GM12878 (cell line): ENCODE measurements at regions not wholly inside any gene's neighbourhood (a gene's known extent, or its start where the extent isn't known, plus 50 kb on each side); places are given as distances from the start of the nearest gene placed in this dataset.

Experiments
- ATF7 ChIP-seq: fragments of 450-650 bp; IDR thresholded peaks from 2 replicates; pipeline ENCODE4 v1.6.1; 2016; ENCODE audit warnings: low read depth, mild to moderate bottlenecking
- MYB ChIP-seq: fragments of 150-350 bp; IDR thresholded peaks from 2 replicates; pipeline ENCODE4 v1.6.1; 2014; ENCODE audit warnings: mild to moderate bottlenecking, low read depth, low read length, borderline replicate concordance
- PKNOX1 ChIP-seq: fragments of 450-650 bp; IDR thresholded peaks from 2 replicates; pipeline ENCODE4 v1.6.1; 2016; ENCODE audit warnings: mild to moderate bottlenecking
- RBBP5 ChIP-seq: fragments of 200-600 bp; sonication (generic); conservative IDR thresholded peaks from 2 replicates; pipeline ENCODE4 v1.6.1; 2016
- SRF ChIP-seq, 2 experiments: IDR thresholded peaks; 2 replicates each; pipeline ENCODE4 v1.6.1; 2011; ENCODE audit warnings: low read depth in 2 of 2, low read length in 2 of 2, mild to moderate bottlenecking in 1 of 2, moderate library complexity in 1 of 2
- SUPT20H ChIP-seq: IDR thresholded peaks from 2 replicates; pipeline ENCODE4 v1.6.1; 2011; ENCODE audit warnings: low read depth, mild to moderate bottlenecking, low read length, moderate library complexity, borderline replicate concordance; ENCODE audit not compliant: control insufficient read depth
- TARDBP ChIP-seq: IDR thresholded peaks from 2 replicates; pipeline ENCODE4 v1.6.1; 2016; ENCODE audit warnings: borderline replicate concordance
- YY1 ChIP-seq: IDR thresholded peaks from 2 replicates; pipeline ENCODE4 v1.6.1; 2011; ENCODE audit warnings: low read depth, mild to moderate bottlenecking, low read length
- TF ChIP-seq, protein P1 (sequence below): fragments of 450-650 bp; IDR thresholded peaks from 2 replicates; pipeline ENCODE4 v1.6.1; 2017; ENCODE audit warnings: borderline replicate concordance
- TF ChIP-seq, protein P2 (sequence below): IDR thresholded peaks from 2 replicates; pipeline ENCODE4 v1.6.1; 2012; ENCODE audit warnings: low read length, inconsistent platforms

GRCh38 chr2:138123741-138124140, 159.5 kb downstream of the HNMT start (continued):
- TF ChIP-seq, protein P1, sequence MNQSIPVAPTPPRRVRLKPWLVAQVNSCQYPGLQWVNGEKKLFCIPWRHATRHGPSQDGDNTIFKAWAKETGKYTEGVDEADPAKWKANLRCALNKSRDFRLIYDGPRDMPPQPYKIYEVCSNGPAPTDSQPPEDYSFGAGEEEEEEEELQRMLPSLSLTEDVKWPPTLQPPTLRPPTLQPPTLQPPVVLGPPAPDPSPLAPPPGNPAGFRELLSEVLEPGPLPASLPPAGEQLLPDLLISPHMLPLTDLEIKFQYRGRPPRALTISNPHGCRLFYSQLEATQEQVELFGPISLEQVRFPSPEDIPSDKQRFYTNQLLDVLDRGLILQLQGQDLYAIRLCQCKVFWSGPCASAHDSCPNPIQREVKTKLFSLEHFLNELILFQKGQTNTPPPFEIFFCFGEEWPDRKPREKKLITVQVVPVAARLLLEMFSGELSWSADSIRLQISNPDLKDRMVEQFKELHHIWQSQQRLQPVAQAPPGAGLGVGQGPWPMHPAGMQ, result no peak
- TF ChIP-seq YY1 (no peak), TARDBP (no peak), MYB (no peak), RBBP5 (no peak), SRF (IDR thresholded peaks at IDR 0.05; ENCODE audit: low read depth in 2 of 2, low read length in 2 of 2) (no peak), PKNOX1 (no peak), ATF7 (no peak), SUPT20H (no peak)
- TF ChIP-seq, protein P2, sequence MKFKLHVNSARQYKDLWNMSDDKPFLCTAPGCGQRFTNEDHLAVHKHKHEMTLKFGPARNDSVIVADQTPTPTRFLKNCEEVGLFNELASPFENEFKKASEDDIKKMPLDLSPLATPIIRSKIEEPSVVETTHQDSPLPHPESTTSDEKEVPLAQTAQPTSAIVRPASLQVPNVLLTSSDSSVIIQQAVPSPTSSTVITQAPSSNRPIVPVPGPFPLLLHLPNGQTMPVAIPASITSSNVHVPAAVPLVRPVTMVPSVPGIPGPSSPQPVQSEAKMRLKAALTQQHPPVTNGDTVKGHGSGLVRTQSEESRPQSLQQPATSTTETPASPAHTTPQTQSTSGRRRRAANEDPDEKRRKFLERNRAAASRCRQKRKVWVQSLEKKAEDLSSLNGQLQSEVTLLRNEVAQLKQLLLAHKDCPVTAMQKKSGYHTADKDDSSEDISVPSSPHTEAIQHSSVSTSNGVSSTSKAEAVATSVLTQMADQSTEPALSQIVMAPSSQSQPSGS, result no peak
